ENCODE measurements at regions not wholly inside any gene's neighbourhood (a gene's known extent, or its start where the extent isn't known, plus 50 kb on each side); places are given as distances from the start of the nearest gene placed in this dataset.

DNA sequence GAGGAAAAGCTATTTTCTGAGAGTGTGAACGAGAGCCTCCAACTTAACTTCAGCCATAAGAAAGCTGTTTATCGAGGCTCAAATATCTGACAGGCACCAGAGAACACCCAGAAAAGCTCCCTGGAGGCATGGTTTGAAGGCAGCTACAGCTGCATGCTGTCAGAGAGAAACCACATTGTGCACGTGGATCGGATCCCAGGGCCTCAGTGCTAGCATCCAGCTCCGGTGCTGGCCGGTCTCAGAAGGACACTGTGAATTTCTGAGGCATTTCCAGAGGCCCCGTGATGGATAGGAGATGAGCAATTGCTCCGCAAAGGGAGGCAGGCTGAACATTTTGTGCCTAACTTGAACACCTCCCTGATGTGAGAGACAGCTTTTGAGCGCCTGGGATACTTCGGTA lies 315.7 kb downstream of the FGF9 start:
- H3K4me3 ChIP-seq = no peak overlapping the region
- peak overlapping the region in 2 of 21 experiments; percentile 12 to 33 for H3K27ac ChIP-seq

DNA sequence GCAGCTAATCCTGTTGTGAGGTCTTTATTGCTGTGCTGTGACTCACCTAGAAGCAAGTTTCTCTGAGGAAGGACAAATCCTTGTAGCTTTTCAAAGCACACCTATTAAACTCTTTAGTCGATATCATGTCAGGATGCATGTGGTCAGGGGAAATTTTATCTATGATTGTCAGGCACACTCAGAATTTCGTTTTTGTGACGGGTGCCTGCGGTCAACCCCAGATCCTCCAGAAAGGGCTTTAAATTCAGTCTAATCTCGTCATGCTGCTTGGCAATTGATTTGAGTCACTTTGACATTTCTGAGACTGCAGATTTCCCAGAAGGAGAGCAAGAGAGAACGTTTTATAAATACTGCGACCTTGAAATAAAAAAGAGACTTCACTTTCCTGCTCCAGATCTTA lies 316.9 kb downstream of the FGF9 start:
- Histone ChIP-seq H3K4me3 (no peak overlapping the region), H3K27ac (no peak overlapping the region)

DNA sequence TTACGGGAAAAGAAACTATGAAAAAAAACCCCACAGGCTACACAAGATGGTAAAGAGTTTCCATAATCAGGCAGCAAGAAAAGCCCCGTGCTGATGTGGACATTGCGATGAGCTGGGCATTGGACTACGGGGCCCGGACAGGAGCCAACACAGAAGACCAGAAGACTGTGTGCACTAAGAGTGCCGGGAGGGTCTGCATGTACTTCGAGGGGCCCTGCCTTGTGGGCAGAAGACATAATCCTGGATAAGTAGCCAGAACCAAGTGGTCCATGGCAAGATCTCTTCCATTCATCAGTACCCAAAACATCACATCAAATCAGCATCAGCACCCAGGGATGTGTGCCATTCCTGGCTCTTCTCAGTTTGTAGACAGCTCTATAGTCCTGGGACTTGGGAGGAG lies 317.8 kb downstream of the FGF9 start:
- Histone ChIP-seq H3K4me3 (no peak overlapping the region), H3K27ac (no peak overlapping the region)

DNA sequence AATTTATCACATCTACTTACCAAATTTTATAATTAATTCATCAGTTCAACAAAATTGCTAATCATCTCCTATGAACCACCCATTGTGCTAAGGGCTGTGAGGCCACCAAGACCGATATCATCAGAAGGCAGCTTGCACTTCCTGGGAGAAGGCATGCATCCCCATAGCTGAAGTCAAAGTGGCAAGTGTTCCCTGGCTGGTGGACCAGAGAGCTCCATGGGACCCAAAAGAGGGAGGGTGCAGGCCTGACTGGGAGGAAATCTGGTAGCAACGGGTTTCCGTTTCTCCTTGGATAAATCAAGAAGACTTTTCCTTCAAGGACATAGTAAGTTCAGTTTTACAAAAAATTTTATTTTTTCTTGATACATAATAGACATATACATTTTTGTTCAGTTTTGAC lies 325.2 kb downstream of the FGF9 start:
- Histone ChIP-seq H3K27ac (no peak overlapping the region), H3K4me3 (no peak overlapping the region)

DNA sequence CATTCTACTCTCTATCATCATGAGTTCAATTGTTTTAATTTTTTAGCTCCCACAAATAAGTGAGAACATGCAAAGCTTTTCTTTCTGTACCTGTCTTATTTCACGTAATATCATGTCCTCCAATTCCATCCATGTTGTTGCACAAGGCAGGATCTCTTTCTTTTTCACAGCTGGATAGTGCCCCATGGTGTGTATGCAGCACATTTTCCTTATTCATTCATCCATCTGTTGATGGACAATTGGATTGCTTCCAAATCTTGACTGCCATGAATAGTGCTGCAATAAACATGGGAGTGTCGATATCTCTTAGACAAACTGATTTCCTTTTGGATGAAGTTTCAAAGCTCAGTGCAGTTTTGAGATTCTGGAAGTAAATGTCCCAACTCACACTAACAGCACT lies 326.9 kb downstream of the FGF9 start:
- H3K27ac ChIP-seq = no peak overlapping the region
- H3K4me3 ChIP-seq = no peak overlapping the region

DNA sequence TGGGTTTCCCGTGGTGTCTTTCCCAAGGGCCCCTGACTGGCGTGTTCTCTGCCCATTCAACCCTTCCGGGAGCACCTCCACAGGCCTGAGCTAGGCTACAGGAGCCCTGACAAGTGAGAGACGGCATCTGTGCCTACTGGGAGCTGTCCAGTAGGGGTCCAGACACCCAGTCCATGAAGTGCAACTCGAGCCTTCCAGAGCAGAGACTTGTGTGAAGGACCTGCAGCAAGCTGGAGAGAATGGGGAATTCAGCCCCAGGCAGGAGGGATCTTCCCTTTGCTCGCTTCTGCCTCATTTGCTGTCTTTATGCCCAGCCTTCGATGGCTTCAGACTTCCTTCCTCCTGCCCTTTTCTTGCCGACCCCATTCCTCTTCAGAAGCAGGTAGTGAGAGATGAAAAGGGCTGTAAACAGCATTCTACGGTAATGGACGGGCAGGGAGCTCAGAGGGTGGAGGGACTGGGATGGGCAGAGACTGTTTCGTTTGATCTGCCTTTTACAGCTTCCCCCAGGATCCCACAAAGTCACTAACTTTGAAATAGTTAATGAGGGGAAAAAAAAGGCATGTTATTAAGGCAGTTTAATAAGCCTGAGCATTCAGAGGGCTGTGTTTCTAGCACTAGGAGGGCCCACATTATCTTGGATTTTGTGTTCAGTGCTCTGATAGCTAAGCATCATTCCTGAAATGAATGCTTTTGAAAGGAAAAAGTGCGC lies 327.6 kb downstream of the FGF9 start:
- H3K4me3 ChIP-seq = no peak overlapping the region

DNA sequence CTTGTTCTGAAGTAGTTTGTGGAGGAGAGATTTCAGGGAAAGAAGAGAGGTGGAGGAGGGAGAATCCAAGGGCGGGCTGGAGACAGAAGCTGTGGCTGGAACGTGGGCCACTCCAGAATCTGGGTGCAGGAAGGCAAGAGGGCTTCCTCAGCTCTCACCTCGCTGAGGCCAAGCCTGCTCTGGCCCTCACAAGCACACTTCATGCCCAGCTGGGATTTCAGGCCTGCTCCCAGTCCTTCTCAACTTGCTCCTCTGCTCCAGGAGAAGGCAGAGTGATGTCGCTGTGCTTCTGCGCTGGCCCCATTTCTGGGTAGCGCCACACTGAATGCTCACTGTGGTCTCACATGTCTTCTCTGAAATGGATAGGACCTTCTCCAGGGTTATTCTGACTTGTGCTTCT lies 328.8 kb downstream of the FGF9 start:
- no peak overlapping the region for H3K27ac ChIP-seq
- H3K4me3 ChIP-seq = no peak overlapping the region

More for the DNA sequence above, 327.6 kb downstream of the FGF9 start:
- no peak overlapping the region for H3K27ac ChIP-seq

DNA sequence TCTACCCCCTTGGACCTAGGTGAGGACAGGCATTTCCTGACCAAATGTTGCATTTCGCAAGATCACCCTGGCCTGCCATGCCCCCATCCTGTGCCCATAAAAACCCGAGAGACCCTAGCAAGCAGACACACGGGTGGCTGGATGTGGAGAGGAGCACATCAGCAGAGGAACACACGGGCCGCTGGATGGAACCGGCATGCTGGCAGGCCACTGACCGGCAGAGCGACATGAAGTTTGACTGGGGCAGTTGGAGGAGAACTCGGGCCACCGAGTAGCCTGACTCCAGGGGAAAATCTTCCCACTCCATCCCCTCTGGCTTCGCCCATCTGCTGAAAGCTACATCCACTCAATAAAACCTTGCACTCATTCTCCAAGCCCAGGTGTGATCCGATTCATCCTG lies 329.3 kb downstream of the FGF9 start:
- Histone ChIP-seq H3K4me3 (no peak overlapping the region), H3K27ac (no peak overlapping the region)

DNA sequence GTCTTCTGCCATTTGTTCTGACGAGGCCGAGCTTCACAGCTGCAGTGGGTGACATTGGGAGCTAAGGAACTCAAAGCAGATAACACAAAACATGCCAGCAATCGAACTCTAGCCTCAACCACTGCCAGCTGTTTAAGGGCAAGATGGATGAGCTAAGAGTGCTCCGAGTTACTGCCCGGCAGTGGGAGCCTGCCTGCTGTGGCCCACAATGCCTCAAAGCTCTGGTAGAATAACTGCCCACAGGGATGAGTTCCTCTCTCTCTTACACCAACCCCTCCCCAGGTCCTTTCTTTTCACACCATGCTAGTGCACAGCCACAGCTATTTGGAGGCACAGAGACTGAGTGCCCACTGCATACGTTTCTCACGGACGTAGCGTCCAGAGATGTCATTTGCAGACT lies 330.5 kb downstream of the FGF9 start:
- Histone ChIP-seq H3K4me3 (no peak overlapping the region), H3K27ac (no peak overlapping the region)

DNA sequence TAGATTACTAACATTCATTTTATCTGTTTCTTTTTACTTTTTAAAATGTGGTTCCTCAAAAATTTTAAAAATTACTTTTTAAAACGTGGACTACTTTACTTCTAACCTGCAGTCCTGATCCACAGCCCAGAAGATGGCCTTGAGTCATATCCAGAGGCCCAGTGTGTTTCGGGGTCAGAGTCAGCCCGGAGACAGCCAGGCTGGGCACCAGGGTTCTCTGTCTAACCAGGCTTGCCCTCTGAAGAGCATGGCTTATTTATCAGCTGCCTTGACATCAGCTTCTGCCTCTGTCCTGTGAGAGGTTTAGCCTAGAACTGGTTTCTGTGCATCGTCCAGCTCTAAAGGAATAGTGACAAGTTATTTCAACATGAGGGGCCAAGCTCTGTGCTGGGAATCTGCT lies 332.0 kb downstream of the FGF9 start:
- H3K4me3 ChIP-seq = no peak overlapping the region
- H3K27ac ChIP-seq = no peak overlapping the region

DNA sequence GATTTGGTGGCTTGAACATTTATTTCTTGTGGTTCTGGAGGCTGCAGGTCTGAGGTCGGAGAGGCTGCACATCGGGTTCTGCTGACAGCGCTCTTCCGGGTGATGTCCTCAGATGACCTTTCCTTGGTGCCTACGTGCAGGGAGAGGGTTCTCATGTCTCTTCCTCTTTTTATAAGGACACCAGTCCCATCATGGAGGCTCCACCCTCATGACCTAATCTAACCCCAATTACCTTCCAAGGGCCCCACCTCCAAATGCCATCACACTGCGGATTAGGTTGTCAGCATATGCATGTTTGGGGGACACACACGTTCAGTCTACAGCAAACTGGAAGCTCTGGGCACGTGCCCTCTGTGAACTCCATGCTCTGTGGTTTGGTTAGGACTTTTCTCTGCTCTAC lies 338.6 kb downstream of the FGF9 start:
- no peak overlapping the region for H3K27ac ChIP-seq
- H3K4me3 ChIP-seq = no peak overlapping the region

DNA sequence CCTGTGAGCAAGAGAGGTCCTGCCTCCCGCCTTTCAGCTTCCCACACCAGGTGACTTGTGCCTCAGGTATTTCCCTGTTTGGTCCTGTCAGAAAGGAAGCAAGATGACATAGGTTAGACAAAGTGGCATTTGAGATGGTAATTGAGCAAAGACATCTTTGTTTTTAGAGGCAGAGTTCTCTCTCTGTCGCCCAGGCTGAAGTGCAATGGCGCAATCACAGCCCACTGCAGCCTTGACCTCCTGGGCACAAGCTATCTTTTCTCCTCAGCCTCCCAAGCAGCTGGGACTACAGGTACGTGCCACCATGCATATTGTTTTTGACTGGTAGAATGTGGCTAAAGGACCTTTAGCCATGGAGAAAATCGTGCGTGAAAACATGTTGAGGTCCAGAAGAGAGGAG lies 339.1 kb downstream of the FGF9 start:
- Histone ChIP-seq H3K4me3 (no peak overlapping the region), H3K27ac (no peak overlapping the region)

DNA sequence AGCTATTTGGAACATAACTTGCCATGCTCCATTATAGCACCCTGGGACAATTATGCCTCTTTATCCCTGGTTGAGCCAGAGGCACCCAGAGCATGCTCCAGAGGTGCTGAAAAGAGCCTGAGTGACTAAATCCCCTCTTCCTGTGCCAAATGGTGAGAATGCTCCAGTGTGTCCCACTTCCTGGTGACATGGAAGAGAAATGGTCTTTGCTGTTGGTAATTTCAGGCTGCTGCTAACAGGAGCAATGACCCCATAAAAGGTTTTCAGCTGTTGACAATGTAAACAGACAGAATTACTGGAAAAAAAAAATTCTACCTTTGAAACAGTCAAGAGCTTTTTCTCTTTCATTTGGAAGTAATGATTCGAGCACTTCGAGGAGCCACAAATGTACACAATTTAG lies 341.8 kb downstream of the FGF9 start:
- Histone ChIP-seq H3K27ac (no peak overlapping the region), H3K4me3 (no peak overlapping the region)

DNA sequence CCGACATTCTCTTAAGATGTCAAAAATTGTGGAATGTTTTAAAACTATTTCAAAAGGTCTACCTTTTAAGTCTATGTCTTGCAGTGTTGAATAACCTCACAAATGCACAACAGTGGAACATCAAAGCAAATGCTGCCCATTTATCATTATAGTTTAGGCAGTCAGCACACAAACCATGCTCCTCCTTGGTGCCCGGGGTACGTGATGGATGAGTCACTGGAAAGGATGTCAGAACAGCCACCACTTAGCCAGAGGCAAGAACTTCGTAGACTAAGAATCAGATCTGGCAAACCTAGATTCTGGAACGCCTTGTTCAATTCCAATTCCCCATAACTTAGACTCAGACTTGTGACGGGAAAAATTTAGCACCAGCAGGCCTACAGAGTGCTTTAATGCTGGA lies 343.6 kb downstream of the FGF9 start:
- H3K4me3 ChIP-seq = no peak overlapping the region
- no peak overlapping the region for H3K27ac ChIP-seq

DNA sequence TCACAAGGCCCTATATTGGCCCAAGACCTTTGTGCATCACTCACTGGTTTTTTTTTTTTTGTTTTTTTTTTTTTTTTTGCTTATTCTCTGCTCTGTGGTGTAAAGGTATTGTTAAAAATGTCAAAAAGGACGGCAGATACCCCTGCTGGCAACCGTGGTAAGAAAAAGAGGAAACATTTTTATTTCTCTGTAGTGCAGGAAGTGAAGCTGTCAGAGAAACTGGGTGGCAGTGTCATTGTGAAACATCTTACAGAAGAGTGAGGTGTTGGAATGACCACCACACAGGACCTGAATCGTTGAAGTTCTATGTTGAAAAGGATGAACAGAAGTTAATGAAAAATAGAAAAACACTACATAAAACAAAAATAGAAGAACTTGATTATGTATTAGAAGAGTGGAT lies 346.4 kb downstream of the FGF9 start:
- Histone ChIP-seq H3K4me3 (no peak overlapping the region), H3K27ac (no peak overlapping the region)

DNA sequence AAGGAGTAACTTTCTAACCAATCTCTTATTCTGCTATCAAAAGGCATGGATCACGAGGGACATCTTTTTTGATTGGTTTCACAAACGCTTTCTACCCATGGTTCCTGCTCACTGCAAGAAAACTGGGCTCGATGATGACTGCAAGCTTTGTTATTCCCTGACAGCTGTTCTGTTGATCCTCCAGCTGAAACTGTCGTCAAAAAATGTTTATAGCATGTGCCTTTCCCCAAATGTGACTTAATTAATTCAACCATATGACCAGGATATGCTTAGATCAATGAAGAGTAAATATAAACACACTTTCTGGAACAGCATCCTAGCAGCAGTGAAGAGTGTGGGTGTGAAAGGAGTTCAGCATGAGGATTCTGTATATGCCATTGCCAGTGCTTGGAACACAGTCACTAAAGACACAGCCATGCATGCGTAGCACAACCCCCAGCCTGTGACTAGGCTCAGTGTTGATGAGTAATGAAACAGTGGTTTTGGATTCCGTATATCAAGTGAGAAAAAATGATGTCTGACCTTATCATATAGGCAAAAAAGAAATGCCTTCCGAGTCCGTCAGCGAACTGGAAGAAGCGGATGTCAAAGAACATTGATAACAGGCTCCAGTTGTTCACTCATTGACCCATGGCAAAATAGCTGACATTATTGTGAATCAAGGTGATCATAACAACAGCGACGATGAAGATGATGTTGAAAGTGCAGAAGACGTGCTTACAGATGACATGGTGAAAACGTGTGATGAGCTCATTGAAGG lies 347.4 kb downstream of the FGF9 start:
- no peak overlapping the region for H3K27ac ChIP-seq
- H3K4me3 ChIP-seq = no peak overlapping the region

DNA sequence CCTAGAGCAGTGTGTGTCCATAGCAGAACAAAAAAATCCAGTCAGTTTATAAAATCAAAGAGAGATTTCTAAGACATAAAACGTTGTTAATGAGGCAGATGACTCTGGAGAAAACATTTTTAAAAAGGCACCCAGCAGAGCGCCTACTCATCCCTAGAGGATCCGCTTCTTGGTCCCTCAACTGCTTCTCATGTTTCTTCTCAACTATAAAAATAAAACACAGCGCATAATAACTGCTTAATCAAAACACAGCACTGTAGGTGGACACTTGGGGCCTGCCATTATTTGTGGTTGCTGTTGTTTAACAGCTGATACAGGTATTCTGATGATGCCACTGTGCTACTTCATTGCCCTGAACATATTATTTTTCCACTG lies 347.9 kb downstream of the FGF9 start:
- no peak overlapping the region for H3K4me3 ChIP-seq
- H3K27ac ChIP-seq = no peak overlapping the region

DNA sequence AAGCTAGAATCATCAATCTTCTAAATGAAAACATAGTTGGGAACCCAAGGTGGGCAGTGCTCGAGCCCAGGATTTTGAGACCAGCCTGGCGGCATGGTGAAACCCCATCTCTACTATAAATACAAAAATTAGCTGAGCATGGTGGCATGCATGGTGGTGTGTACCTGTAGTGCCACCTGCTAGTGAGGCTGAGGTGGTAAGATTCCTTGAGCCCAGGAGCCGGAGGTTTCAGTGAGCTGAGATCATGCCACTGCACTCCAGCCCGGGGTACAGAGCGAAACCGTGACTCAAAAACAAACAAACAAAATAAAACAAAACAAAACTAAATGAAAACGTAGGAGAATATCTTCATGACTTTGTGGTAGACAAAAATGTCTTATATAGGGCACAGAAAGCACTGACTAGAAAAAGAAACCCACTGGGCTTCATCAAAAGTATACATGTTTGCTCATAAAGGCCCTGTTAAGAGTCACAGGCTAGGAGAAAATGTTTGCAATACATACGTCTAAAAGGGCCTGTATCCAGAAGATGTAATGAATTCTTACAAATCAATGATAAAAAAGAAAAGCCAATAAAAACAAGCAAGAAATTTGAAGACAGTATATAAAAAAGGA lies 353.6 kb downstream of the FGF9 start:
- no peak overlapping the region for H3K27ac ChIP-seq
- H3K4me3 ChIP-seq = no peak overlapping the region

DNA sequence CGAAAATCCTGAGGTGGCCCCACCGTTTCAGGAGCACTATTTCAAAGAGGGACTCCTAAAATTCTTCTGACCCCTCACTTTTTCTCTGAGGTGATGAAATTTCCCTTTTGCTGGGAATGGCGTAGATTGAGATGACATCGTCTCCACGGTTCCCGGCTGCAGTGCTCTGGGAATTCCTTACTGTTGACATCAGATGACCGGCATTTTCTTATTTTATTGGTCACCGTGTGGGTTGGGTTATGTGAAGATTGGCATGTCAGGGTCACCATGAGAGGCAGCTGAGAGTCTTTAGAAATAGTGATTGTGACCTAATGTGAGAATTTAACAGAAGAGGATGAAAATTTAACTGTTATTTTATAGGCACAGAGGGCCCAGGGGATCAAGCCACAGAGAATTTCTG lies 356.7 kb downstream of the FGF9 start:
- no peak overlapping the region for H3K4me3 ChIP-seq
- no peak overlapping the region for H3K27ac ChIP-seq

DNA sequence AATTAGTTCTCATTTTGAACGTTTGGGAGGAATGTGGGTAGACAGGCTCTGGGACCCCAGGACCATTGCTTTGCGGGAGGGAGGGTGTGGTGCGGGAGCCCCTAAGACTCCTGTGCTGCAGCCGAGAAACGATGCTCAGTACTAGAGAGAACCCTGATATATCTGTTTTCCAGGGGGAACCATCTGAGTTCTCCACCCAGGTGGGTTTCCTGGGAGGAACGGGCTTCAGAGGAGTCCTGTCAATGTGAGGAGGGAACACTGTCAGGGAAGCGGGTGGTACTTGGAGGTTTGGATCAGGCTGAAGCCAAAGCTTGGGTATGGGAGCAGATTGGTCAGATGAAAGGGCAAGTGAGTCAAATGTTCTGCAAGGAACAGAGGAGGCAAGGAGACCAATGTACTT lies 358.0 kb downstream of the FGF9 start:
- Histone ChIP-seq H3K27ac (no peak overlapping the region), H3K4me3 (no peak overlapping the region)

DNA sequence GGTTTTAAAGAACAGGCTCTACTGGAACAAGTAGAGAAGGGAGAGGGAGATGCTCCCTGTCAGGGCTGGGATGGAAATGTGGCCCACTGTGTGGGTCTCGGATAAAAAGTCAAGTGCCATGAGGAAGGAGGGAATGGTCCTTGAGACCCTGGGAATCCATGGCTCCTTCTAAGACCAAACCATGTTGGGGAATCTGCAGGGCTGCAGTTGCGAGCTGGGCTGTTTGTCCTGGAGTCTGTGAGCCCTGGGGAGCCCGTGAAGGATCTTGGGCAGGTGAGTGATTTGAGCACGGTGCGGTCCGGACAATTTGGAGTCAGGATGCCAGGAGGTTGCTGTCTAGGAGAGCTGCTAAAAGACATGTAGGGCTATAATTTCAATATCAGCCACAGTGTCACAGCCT lies 359.4 kb downstream of the FGF9 start:
- no peak overlapping the region for H3K4me3 ChIP-seq

More for the DNA sequence above, 359.4 kb downstream of the FGF9 start:
- H3K27ac ChIP-seq = no peak overlapping the region
